ENCODE measurements at regions not wholly inside any gene's neighbourhood (a gene's known extent, or its start where the extent isn't known, plus 50 kb on each side); places are given as distances from the start of the nearest gene placed in this dataset.

DNA sequence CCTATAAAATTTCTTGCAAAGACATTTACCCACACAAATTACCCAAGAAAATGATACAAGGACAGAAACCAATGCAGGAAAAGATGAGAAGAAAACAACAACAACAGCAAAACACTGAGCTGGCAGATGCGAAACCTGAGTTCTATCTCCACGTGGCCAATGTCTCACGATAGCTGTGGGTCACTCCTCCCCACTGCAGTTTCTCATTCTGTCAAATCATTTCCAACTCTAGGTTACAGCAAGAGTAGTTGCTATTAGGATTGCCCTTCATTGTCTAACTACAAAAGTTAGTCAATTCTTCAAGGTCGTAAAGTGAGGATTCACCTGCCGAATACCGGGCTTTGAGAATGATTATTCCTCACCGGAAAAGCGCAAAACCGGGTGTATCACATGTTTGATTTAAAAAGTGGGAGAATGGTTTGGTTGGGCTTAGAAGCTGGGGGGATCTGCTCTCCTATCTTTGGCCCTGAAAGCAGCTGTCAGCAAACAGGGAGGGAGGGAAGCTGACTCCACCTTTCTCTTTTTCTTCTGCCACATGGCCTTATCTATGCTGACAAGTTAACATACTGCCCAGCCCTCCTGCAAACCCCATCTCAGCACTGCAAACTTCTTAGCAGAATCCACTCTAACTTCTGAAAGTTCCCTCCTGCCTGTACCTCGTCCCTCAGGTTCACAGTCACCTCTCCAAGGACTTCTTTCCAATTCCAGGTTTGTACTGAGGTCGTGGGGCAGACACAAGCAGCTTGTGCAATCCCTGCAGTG, 473.0 kb downstream of the SOX11 start:
- H3K27ac ChIP-seq: no peak overlapping the region
- TF ChIP-seq ZFX (IDR thresholded peaks at IDR 0.05; ENCODE audit: borderline replicate concordance): no peak
- TF ChIP-seq, protein P1, sequence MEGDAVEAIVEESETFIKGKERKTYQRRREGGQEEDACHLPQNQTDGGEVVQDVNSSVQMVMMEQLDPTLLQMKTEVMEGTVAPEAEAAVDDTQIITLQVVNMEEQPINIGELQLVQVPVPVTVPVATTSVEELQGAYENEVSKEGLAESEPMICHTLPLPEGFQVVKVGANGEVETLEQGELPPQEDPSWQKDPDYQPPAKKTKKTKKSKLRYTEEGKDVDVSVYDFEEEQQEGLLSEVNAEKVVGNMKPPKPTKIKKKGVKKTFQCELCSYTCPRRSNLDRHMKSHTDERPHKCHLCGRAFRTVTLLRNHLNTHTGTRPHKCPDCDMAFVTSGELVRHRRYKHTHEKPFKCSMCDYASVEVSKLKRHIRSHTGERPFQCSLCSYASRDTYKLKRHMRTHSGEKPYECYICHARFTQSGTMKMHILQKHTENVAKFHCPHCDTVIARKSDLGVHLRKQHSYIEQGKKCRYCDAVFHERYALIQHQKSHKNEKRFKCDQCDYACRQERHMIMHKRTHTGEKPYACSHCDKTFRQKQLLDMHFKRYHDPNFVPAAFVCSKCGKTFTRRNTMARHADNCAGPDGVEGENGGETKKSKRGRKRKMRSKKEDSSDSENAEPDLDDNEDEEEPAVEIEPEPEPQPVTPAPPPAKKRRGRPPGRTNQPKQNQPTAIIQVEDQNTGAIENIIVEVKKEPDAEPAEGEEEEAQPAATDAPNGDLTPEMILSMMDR (IDR thresholded peaks at IDR 0.05): no peak

DNA sequence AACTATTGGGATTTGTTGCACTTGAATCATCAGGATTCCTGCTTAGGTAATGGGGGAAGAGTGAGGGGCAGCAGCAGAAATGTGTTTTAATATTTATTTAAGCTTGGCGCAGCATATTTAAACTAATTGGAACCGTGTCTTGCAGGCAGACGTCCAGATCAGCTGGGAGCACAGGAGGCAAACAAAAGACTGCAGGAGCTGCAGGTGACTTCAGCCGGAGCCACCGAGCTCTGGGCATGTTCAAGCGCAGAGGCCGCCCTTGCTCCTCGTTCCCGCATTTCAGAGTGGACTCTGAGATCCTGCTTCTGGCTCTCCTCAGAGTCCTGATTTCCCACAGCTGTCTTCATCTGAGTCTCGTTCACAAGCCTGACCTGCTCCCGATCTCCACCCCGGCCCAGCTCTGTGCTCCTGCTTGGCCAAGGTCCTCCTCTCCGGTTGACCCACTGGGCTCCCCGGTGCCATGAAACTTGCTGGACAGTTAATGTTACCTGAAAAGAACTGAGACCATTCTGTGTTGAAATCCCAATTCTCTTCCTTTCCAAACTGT, 475.5 kb downstream of the SOX11 start:
- TF ChIP-seq ZFX (IDR thresholded peaks at IDR 0.05; ENCODE audit: borderline replicate concordance): no peak
- TF ChIP-seq, protein P1 (IDR thresholded peaks at IDR 0.05): no peak
- no peak overlapping the region for H3K27ac ChIP-seq

DNA sequence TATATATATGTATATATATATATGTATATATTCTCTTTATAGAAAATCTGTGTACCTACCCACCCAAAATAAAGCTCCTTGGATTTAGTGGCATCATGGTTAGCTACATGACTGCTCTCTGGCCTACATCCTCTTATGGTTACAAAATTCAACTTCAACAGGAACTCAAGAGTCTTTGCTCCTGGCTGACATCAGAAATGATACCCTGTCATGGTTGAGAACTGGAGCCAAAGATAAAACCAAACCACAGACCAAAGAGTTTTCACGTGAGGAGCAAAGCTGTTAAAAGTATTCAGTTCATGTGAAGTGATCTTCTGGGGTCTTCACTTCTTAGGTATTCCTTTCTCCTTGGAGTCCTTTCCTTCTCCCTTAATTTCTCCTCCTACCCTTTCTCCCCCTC, 476.3 kb downstream of the SOX11 start:
- no peak overlapping the region for H3K27ac ChIP-seq
- TF ChIP-seq ZFX (IDR thresholded peaks at IDR 0.05; ENCODE audit: borderline replicate concordance): no peak
- TF ChIP-seq, protein P1 (IDR thresholded peaks at IDR 0.05): no peak

DNA sequence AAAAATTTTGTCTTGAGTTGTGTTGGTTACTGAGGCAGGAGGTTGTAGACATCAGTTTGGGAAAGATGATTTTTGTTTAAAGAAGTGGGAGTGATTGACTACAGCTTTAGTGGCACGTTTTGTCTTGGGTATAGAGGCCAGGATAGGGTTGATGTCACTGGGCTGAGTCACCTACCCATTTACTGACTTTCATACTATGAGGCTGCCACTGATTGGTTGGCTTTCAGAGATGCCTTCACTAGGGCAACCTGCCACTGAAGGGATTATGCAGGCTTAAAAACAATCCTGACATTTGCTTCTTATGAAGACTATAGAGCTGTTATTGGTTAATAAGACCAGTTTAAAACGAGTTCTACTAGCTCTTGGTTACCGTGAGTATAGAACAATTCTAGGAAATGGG, 479.1 kb downstream of the SOX11 start:
- TF ChIP-seq, protein P1 (IDR thresholded peaks at IDR 0.05): no peak
- no peak for TF ChIP-seq ZFX (IDR thresholded peaks at IDR 0.05; ENCODE audit: borderline replicate concordance)

DNA sequence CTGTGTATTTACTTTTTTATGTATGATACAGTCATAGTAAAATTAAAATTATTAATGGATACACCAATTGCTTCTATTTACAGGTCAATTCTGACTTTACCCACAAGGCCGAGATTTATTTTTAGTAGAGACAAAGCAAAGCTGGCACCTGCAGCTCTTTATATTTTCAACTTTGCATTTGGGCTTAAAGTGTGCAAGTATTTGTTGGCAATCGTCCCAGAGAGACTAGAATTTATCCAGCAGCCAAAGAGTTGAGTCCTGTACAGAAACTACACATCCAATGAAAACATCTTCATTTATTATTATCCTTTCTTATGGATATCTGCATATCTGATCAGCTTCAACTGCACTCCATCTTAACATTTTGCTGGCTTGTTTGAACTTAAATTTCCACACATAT, 485.6 kb downstream of the SOX11 start:
- TF ChIP-seq ZFX (IDR thresholded peaks at IDR 0.05; ENCODE audit: borderline replicate concordance): no peak
- TF ChIP-seq, protein P1 (IDR thresholded peaks at IDR 0.05): no peak
- H3K27ac ChIP-seq: no peak overlapping the region

More for the DNA sequence above, 479.1 kb downstream of the SOX11 start:
- no peak overlapping the region for H3K27ac ChIP-seq

DNA sequence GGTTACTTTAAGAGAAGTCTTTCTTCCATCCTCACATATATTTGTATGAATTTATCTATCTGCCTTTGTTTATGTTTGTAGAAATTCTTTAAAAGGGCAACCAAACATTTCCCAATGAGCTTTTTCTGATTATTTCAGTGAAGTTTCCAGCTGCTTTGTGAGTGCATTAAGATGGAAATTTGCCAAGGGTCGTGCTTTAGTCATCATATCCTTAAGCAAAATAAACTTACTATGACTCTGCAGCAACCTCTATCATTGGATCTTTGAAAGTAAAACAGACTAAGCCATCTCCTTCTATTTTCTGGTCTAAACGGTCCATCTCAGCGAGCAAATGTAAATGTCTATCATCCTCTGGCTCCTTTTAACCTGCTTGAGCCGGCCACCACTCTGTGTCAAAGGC, 489.3 kb downstream of the SOX11 start:
- no peak for TF ChIP-seq ZFX (IDR thresholded peaks at IDR 0.05; ENCODE audit: borderline replicate concordance)
- TF ChIP-seq, protein P1 (IDR thresholded peaks at IDR 0.05): no peak
- H3K27ac ChIP-seq: no peak overlapping the region

DNA sequence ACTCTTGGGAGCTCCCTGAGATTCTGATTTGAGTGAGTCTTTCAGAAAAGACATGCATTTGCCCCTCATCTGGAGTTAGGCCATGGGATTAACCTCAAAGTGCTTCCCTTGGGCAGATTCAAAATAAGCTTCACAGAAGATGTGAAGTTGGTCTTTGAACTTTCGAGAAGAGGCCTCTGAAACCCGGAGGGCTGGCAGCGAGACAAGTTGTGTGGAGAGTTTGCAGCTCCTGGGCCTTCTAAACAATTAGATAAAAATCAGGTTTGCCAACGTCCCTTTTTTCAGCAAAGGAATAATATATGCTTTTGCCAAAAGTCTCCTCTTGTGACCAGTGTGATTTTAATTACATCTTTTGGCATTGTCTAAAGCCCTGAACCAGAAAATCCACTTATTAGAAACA, 489.7 kb downstream of the SOX11 start:
- no peak overlapping the region for H3K27ac ChIP-seq
- no peak for TF ChIP-seq ZFX (IDR thresholded peaks at IDR 0.05; ENCODE audit: borderline replicate concordance)
- TF ChIP-seq, protein P1 (IDR thresholded peaks at IDR 0.05): no peak

All from 22Rv1 (cell line).